H1 (cell line): ENCODE measurements at regions not wholly inside any gene's neighbourhood (a gene's known extent, or its start where the extent isn't known, plus 50 kb on each side); places are given as distances from the start of the nearest gene placed in this dataset.
A peak's percentile ranks its signal among the peaks of the same experiment; 100 is the strongest.

ENCODE experiments used
- CTCF ChIA-PET: fragments of 300-600 bp; sonication (Branson Sonifier 250); formaldehyde crosslinking; loops from one replicate; lab custom pipeline; 2021; ENCODE audit not compliant: partially characterized antibody; lab: Charles Lee
- POLR2A ChIA-PET: fragments of 300-600 bp; sonication (Branson Sonifier 250); formaldehyde crosslinking; loops from one replicate; lab custom pipeline; 2021; ENCODE audit warnings: inconsistent platforms; ENCODE audit not compliant: partially characterized antibody; lab: Charles Lee
- DNase-seq, 2 experiments: peaks; one replicate each; pipeline versions ENCODE4 v3.0.0 to v3.0.0-alpha.2; 2010 to 2022; ENCODE audit warnings: low spot score in 2 of 2, low read depth in 1 of 2, mixed read lengths in 1 of 2
- FAIRE-seq: peaks from 2 replicates; lab custom pipeline; 2011; peaks lifted over from hg19 to GRCh38; lab: Jason Lieb, UNC
- H2AFZ ChIP-seq: 2 replicates; pipeline ENCODE4 v1.8.1; 2012; ENCODE audit warnings: low read length, inconsistent platforms
- H2AK5ac ChIP-seq: 2 replicates; pipeline ENCODE4 v1.6.1; 2013; ENCODE audit warnings: low read depth, low read length
- H2BK120ac ChIP-seq: replicated peaks from 2 replicates; pipeline ENCODE3; 2013; ENCODE audit warnings: low read depth, low read length, inconsistent platforms
- H2BK12ac ChIP-seq: 2 replicates; pipeline ENCODE4 v1.6.1; 2013; ENCODE audit warnings: low read depth, low read length
- H2BK15ac ChIP-seq: 2 replicates; pipeline ENCODE4 v1.6.1; 2013; ENCODE audit warnings: low read length
- H2BK20ac ChIP-seq: 2 replicates; pipeline ENCODE4 v1.6.1; 2013; ENCODE audit warnings: low read length
- H2BK5ac ChIP-seq: 2 replicates; pipeline ENCODE4 v1.6.1; 2013; ENCODE audit warnings: low read depth, low read length
- H3K14ac ChIP-seq: 2 replicates; pipeline ENCODE4 v1.6.1; 2013; ENCODE audit warnings: inconsistent platforms; ENCODE audit not compliant: insufficient read length
- H3K18ac ChIP-seq: 2 replicates; pipeline ENCODE4 v1.6.1; 2013; ENCODE audit warnings: low read length; ENCODE audit errors: extremely low read depth
- H3K23ac ChIP-seq: 2 replicates; pipeline ENCODE4 v1.6.1; 2013; ENCODE audit warnings: inconsistent platforms; ENCODE audit not compliant: insufficient read length
- H3K23me2 ChIP-seq: 2 replicates; pipeline ENCODE4 v1.6.1; 2013; ENCODE audit warnings: low read depth, low read length
- H3K27ac ChIP-seq: 2 replicates; pipeline ENCODE4 v1.6.1; 2011; ENCODE audit warnings: low read depth, low read length, inconsistent platforms
- H3K27me3 ChIP-seq, 4 experiments: replicated peaks in 1 of 4; 1 replicate in 1 of 4; 2 replicates in 3 of 4; pipeline versions ENCODE4 v1.6.1 to v1.8.1; 2011 to 2013; ENCODE audit warnings: low read length in 3 of 4, mild to moderate bottlenecking in 3 of 4, inconsistent platforms in 2 of 4, mixed read lengths in 2 of 4, moderate library complexity in 1 of 4; ENCODE audit not compliant: control insufficient read depth in 3 of 4, insufficient read depth in 3 of 4; ENCODE audit errors: extremely low read depth in 1 of 4
- H3K36me3 ChIP-seq, 4 experiments: 2 replicates each; pipeline versions ENCODE4 v1.6.1 to v1.8.1; 2011 to 2013; ENCODE audit warnings: mild to moderate bottlenecking in 4 of 4, low read length in 3 of 4, moderate library complexity in 2 of 4, control low read depth in 1 of 4, inconsistent platforms in 1 of 4; ENCODE audit not compliant: insufficient read depth in 4 of 4, control insufficient read depth in 2 of 4
- H3K4ac ChIP-seq: replicated peaks from 2 replicates; pipeline ENCODE3; 2013; ENCODE audit warnings: low read length, low read depth, mixed read lengths, inconsistent platforms; ENCODE audit not compliant: insufficient read length
- H3K4me1 ChIP-seq, 4 experiments: replicated peaks in 1 of 4; 1 replicate in 1 of 4; 2 replicates in 3 of 4; pipeline versions ENCODE4 v1.6.1 to v1.8.1; 2011 to 2013; ENCODE audit warnings: low read length in 3 of 4, inconsistent platforms in 2 of 4, mixed read lengths in 1 of 4; ENCODE audit not compliant: insufficient read depth in 4 of 4, control insufficient read depth in 3 of 4
- H3K4me2 ChIP-seq, 2 experiments: 2 replicates each; pipeline versions ENCODE4 v1.6.1 to v1.8.1; 2011 to 2013; ENCODE audit warnings: low read depth in 2 of 2, low read length in 2 of 2, control low read depth in 1 of 2, inconsistent platforms in 1 of 2, mild to moderate bottlenecking in 1 of 2; ENCODE audit not compliant: insufficient read depth in 1 of 2
- H3K4me3 ChIP-seq, 4 experiments: fragments of 200-600, 300-600 bp in 1 of 4; sonication (generic), shearing (Covaris generic), sonication (Bioruptor Twin) in 1 of 4; 2 replicates each; pipeline versions ENCODE4 v1.5.1 to v1.8.1; 2011 to 2016; ENCODE audit warnings: low read length in 4 of 4, low read depth in 3 of 4, control low read depth in 2 of 4, inconsistent platforms in 2 of 4, mild to moderate bottlenecking in 2 of 4, mixed read lengths in 1 of 4, moderate library complexity in 1 of 4; ENCODE audit not compliant: insufficient read depth in 2 of 4; ENCODE audit errors: extremely low read depth in 1 of 4
- H3K56ac ChIP-seq: replicated peaks from 2 replicates; pipeline ENCODE3; 2013; ENCODE audit warnings: low read depth, mild to moderate bottlenecking, mixed read lengths, low read length, inconsistent platforms; ENCODE audit not compliant: insufficient read length
- H3K79me1 ChIP-seq: 2 replicates; pipeline ENCODE4 v1.6.1; 2013; ENCODE audit warnings: low read depth, low read length, control low read depth
- H3K79me2 ChIP-seq, 2 experiments: 2 replicates each; pipeline versions ENCODE4 v1.6.1 to v1.8.1; 2012 to 2013; ENCODE audit warnings: low read length in 2 of 2, mild to moderate bottlenecking in 2 of 2, inconsistent platforms in 1 of 2; ENCODE audit not compliant: insufficient read depth in 2 of 2, control insufficient read depth in 1 of 2
- H3K9ac ChIP-seq, 4 experiments: replicated peaks in 1 of 4; 1 replicate in 1 of 4; 2 replicates in 3 of 4; pipeline versions ENCODE4 v1.6.1 to v1.8.1; 2011 to 2013; ENCODE audit warnings: low read depth in 3 of 4, low read length in 3 of 4, control low read depth in 2 of 4, mild to moderate bottlenecking in 2 of 4, moderate library complexity in 2 of 4, inconsistent platforms in 1 of 4; ENCODE audit errors: extremely low read depth in 1 of 4
- H3K9me3 ChIP-seq, 2 experiments: 2 replicates each; pipeline versions ENCODE4 v1.6.1 to v1.8.1; 2012 to 2013; ENCODE audit warnings: mild to moderate bottlenecking in 2 of 2, moderate library complexity in 2 of 2, control low read depth in 1 of 2, inconsistent platforms in 1 of 2, low read depth in 1 of 2, low read length in 1 of 2, mixed read lengths in 1 of 2; ENCODE audit not compliant: insufficient read depth in 2 of 2
- H4K20me1 ChIP-seq, 2 experiments: replicated peaks in 1 of 2; 2 replicates each; pipeline versions ENCODE3 to v1.8.1; 2011 to 2013; ENCODE audit warnings: inconsistent platforms in 2 of 2, low read length in 2 of 2, mild to moderate bottlenecking in 1 of 2; ENCODE audit not compliant: insufficient read depth in 2 of 2, control insufficient read depth in 1 of 2
- H4K5ac ChIP-seq: 2 replicates; pipeline ENCODE4 v1.6.1; 2013; ENCODE audit warnings: low read length, low read depth, mixed read lengths, inconsistent platforms; ENCODE audit not compliant: insufficient read length
- H4K8ac ChIP-seq: 2 replicates; pipeline ENCODE4 v1.8.0; 2013; ENCODE audit warnings: mild to moderate bottlenecking, moderate library complexity, low read length, inconsistent platforms; ENCODE audit not compliant: insufficient read depth; ENCODE audit errors: extremely low read depth
- H4K91ac ChIP-seq: replicated peaks from 2 replicates; pipeline ENCODE3; 2013; ENCODE audit warnings: low read length, mixed read lengths, inconsistent platforms; ENCODE audit not compliant: insufficient read length
- ATF2 ChIP-seq: IDR thresholded peaks from 2 replicates; pipeline ENCODE4 v1.6.1; 2012; ENCODE audit warnings: low read length, inconsistent platforms
- CEBPB ChIP-seq: IDR thresholded peaks from 2 replicates; pipeline ENCODE4 v1.6.1; 2012; ENCODE audit warnings: low read depth, low read length
- HDAC2 ChIP-seq, 2 experiments: fragments of 300-600 bp in 1 of 2; sonication (generic) in 1 of 2; IDR thresholded peaks; 2 replicates each; pipeline ENCODE4 v1.6.1; 2011 to 2012; ENCODE audit warnings: low read depth in 2 of 2, low read length in 2 of 2, mild to moderate bottlenecking in 2 of 2, moderate library complexity in 2 of 2, borderline replicate concordance in 1 of 2, inconsistent platforms in 1 of 2
- MAFK ChIP-seq: IDR thresholded peaks from 2 replicates; pipeline ENCODE4 v1.6.1; 2012; ENCODE audit warnings: low read depth, mild to moderate bottlenecking, improper control_type of control experiment, low read length
- MAX ChIP-seq: IDR thresholded peaks from 2 replicates; pipeline ENCODE4 v1.6.1; 2012; ENCODE audit warnings: inconsistent platforms
- PHF8 ChIP-seq: fragments of 200-600 bp; sonication (generic); conservative IDR thresholded peaks from 2 replicates; pipeline ENCODE4 v1.7.1; 2012; ENCODE audit warnings: low read depth, mild to moderate bottlenecking, inconsistent platforms, low read length, moderate library complexity
- RAD21 ChIP-seq, 2 experiments: IDR thresholded peaks in 1 of 2; conservative IDR thresholded peaks in 1 of 2; 2 replicates each; pipeline ENCODE4 v1.6.1; 2011; ENCODE audit warnings: low read depth in 2 of 2, low read length in 2 of 2, improper control_type of control experiment in 1 of 2, inconsistent platforms in 1 of 2, mild to moderate bottlenecking in 1 of 2, moderate library complexity in 1 of 2
- TEAD4 ChIP-seq: IDR thresholded peaks from 2 replicates; pipeline ENCODE4 v1.6.1; 2012; ENCODE audit warnings: low read depth, low read length, inconsistent platforms, mixed read lengths
- USF2 ChIP-seq: IDR thresholded peaks from 2 replicates; pipeline ENCODE4 v1.6.1; 2011; ENCODE audit warnings: low read length, improper control_type of control experiment
- ZNF274 ChIP-seq: IDR thresholded peaks from 2 replicates; pipeline ENCODE4 v1.7.0; 2012; ENCODE audit warnings: low read length, borderline replicate concordance; ENCODE audit errors: extremely low read depth
- WGBS, 2 experiments: shearing (Covaris generic) in 1 of 2; methylation state at CpG; one replicate each; pipeline versions ENCODE4 v1.1.6 to v1.1.7; 2013 to 2015; ENCODE audit warnings: low lambda C conversion rate in 2 of 2, mixed read lengths in 2 of 2, inconsistent platforms in 1 of 2, low coverage in 1 of 2, missing lambda C conversion rate in 1 of 2; ENCODE audit not compliant: insufficient replicate concordance in 2 of 2, insufficient coverage in 1 of 2, insufficient read length in 1 of 2; ENCODE audit errors: extremely low coverage in 1 of 2, missing lambda C conversion rate in 1 of 2; 5-methylcytosine and 5-hydroxymethylcytosine counted together

GRCh38 chr19:28489776-28490175, 723.2 kb downstream of the UQCRFS1 start:
- H2BK5ac ChIP-seq, result no peak overlapping the region
- H2BK12ac ChIP-seq, result no peak overlapping the region
- no peaks in the 10 kb centered on the region for H3K36me3 ChIP-seq
- H4K5ac ChIP-seq, result no peak overlapping the region
- H3K27me3 ChIP-seq, result no peaks in the 10 kb centered on the region
- peak overlapping the region; percentile 84; the same call in 1 of the 2 replicates for H2BK15ac ChIP-seq
- H3K23me2 ChIP-seq, result no peaks in the 10 kb centered on the region
- no peak overlapping the region for H3K18ac ChIP-seq
- H2AK5ac ChIP-seq, result peak overlapping the region; percentile 43; the same call in 1 of the 2 replicates
- H3K4ac ChIP-seq, result no peak overlapping the region
- no peaks in the 10 kb centered on the region for H3K9me3 ChIP-seq
- no peak overlapping the region for H2AFZ ChIP-seq
- H3K4me1 ChIP-seq, result peaks cover under 1 to 10% (median 6%) of the 10 kb centered on the region in 4 experiments; a peak in 6 of 7 replicates
- no peaks in the 10 kb centered on the region for H3K79me2 ChIP-seq
- ChIA-PET CTCF (interaction anchor here (0.9 to 1.2 kb wide), 4 partner anchors 11 to 144 kb away, joined by 3 to 8 read pairs (median 4); no protein-coding TSS in a partner anchor), POLR2A (no interaction called here)
- H3K14ac ChIP-seq, result no peak overlapping the region
- H4K91ac ChIP-seq, result no peak overlapping the region
- H4K20me1 ChIP-seq, result no peaks in the 10 kb centered on the region
- no peaks in the 10 kb centered on the region for H3K79me1 ChIP-seq
- H2BK120ac ChIP-seq, result peak overlapping the region; percentile 18
- 86% methylated on average over 13 of the region's 13 CpGs; no CpG with 5 or more reads in 1 of the 2 experiments for WGBS, 2 experiments
- DNase-seq, result no peak
- no peak overlapping the region for H4K8ac ChIP-seq
- no peak overlapping the region for H3K4me3 ChIP-seq
- H3K9ac ChIP-seq, result no peak overlapping the region
- no peak overlapping the region for H3K27ac ChIP-seq
- H2BK20ac ChIP-seq, result no peak overlapping the region; the same call in 1 of the 2 replicates
- no peak overlapping the region for H3K23ac ChIP-seq
- no peak overlapping the region for H3K56ac ChIP-seq
- H3K4me2 ChIP-seq, result no peak overlapping the region
- FAIRE-seq, result no peak
- TF ChIP-seq CEBPB (no peak), ZNF274 (no peak), RAD21 (IDR thresholded peaks at IDR 0.05 in 1 of 2, conservative IDR thresholded peaks at IDR 0.05 in 1 of 2; ENCODE audit: low read depth in 2 of 2, low read length in 2 of 2) (no peak), MAFK (no peak), TEAD4 (no peak), MAX (no peak), HDAC2 (IDR thresholded peaks at IDR 0.05; ENCODE audit: borderline replicate concordance in 1 of 2, low read depth in 2 of 2, low read length in 2 of 2) (no peak), ATF2 (no peak), PHF8 (no peak), USF2 (no peak)
